SK-N-MC (cell line): ENCODE measurements at regions not wholly inside any gene's neighbourhood (a gene's known extent, or its start where the extent isn't known, plus 50 kb on each side); places are given as distances from the start of the nearest gene placed in this dataset.

ENCODE experiments used
- DNase-seq: peaks from one replicate; pipeline ENCODE4 v3.0.0-alpha.2; 2011; ENCODE audit warnings: low read depth, low spot score
- H3K27ac ChIP-seq: fragments of 200-600 bp; sonication (generic); 2 replicates; pipeline ENCODE4 v1.5.1; 2016; ENCODE audit warnings: mixed run types
- H3K36me3 ChIP-seq: fragments of 200-600 bp; sonication (generic); 2 replicates; pipeline ENCODE4 v1.6.1; 2017; ENCODE audit warnings: antibody characterized with exemption, low read length, mixed read lengths; ENCODE audit not compliant: insufficient read depth
- H3K4me3 ChIP-seq: fragments of 200-600 bp; sonication (generic); 2 replicates; pipeline ENCODE4 v1.5.1; 2016
- H3K9ac ChIP-seq: fragments of 200-600 bp; sonication (generic); 2 replicates; pipeline ENCODE4 v1.8.0; 2017; ENCODE audit warnings: mixed run types, mixed read lengths; ENCODE audit not compliant: insufficient read length
- H3K9me3 ChIP-seq: fragments of 200-600 bp; sonication (generic); 2 replicates; pipeline ENCODE4 v1.6.1; 2017; ENCODE audit warnings: low read depth, mild to moderate bottlenecking, antibody characterized with exemption, low read length, moderate library complexity, mixed read lengths
- EZH2 ChIP-seq: fragments of 200-600 bp; sonication (generic); IDR thresholded peaks from one replicate; pipeline ENCODE4 v1.6.1; 2017; ENCODE audit warnings: antibody characterized with exemption
- FOXP2 ChIP-seq: optimal IDR thresholded peaks from 2 replicates; pipeline ENCODE3; 2011; ENCODE audit warnings: mild to moderate bottlenecking, moderate library complexity; ENCODE audit not compliant: insufficient read depth; ENCODE audit errors: extremely low read length, control extremely low read depth
- POLR2AphosphoS5 ChIP-seq: IDR thresholded peaks from 2 replicates; pipeline ENCODE4 v1.6.1; 2012; ENCODE audit warnings: mild to moderate bottlenecking, low read depth, low read length, borderline replicate concordance

- DNase-seq: no peak
- H3K27ac ChIP-seq: no peak overlapping the region
- H3K36me3 ChIP-seq: no peaks in the 10 kb centered on the region
- TF ChIP-seq EZH2: no peak
- TF ChIP-seq FOXP2: no peak
- TF ChIP-seq POLR2AphosphoS5: no peak
- H3K9me3 ChIP-seq: no peaks in the 10 kb centered on the region
- H3K9ac ChIP-seq: no peak overlapping the region
- no peak overlapping the region for H3K4me3 ChIP-seq
These were observed 55.2 kb upstream of the CAB39 start for GRCh38 chr2:230657462-230657861.

DNA sequence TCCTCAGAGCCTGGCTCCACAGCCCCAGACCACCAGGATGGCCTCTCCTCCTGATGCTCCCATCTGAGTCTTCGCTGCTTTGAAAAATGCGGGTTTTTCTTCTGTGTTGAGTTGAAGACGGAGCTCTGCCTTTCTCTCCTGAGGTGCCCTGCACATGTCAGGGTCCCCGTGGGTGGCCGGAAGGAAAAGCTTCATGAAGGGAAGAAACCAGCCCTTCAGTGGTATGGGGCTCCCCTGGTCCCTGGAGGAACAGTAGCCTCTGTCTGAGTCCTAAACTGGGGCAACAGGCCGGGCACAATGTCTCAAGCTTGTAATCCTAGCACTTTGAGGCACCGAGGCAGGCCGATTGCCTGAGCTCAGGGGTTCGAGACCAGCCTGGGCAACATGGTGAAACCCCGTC, 54.7 kb upstream of the CAB39 start:
- H3K36me3 ChIP-seq: no peaks in the 10 kb centered on the region
- no peak for TF ChIP-seq POLR2AphosphoS5
- TF ChIP-seq EZH2: no peak
- no peak for TF ChIP-seq FOXP2
- H3K27ac ChIP-seq: no peak overlapping the region
- no peak overlapping the region for H3K4me3 ChIP-seq
- H3K9ac ChIP-seq: no peak overlapping the region
- DNase-seq: no peak
- no peaks in the 10 kb centered on the region for H3K9me3 ChIP-seq

- no peak for DNase-seq
- no peak overlapping the region for H3K27ac ChIP-seq
These were observed 54.1 kb upstream of the CAB39 start for GRCh38 chr2:230658577-230658876.

DNA sequence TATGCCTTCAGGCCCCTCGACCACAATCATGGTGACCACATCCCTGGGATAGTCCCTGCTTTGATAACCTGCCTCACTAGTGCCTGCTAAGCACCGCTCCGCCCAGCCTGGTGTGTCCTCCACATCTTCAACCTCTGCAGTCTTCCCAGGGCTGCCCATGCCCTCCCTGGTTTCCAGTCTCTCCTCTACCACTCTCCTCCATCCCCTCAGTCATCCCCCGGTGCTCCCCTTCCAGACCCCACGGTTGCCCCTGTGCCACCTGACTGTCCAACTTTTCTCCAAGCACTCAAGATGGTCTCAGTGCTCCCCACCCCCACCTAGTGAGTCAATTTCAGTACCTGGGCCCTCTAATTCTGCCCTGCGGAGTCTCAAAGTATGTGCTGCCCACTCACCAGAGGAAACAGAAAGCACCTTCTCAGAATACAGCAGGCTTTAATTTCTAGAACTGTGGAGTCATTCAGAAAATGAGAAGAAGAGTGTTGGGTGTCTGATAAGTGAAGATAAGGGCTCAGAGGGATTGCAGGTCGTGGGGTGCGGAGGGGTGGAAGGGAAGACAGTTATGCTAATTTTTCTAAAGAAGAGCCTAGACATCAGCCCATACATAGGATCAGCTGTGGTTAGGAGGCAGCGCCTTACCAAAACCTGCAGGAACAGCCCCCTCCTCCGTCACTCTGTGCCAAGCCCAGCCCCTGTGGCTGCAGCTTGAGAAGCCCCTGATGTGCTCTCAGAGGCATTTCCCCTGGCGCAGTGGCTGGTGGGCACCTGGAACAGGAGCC, 53.6 kb upstream of the CAB39 start:
- TF ChIP-seq EZH2 (no peak), POLR2AphosphoS5 (no peak), FOXP2 (no peak)
- no peak for DNase-seq
- Histone ChIP-seq H3K9me3 (no peaks in the 10 kb centered on the region), H3K36me3 (no peaks in the 10 kb centered on the region), H3K9ac (no peak overlapping the region), H3K4me3 (no peak overlapping the region), H3K27ac (no peak overlapping the region)

More at GRCh38 chr2:230658577-230658876, 54.1 kb upstream of the CAB39 start:
- no peaks in the 10 kb centered on the region for H3K9me3 ChIP-seq
- TF ChIP-seq FOXP2: no peak
- no peak for TF ChIP-seq EZH2
- TF ChIP-seq POLR2AphosphoS5: no peak
- no peak overlapping the region for H3K9ac ChIP-seq
- no peaks in the 10 kb centered on the region for H3K36me3 ChIP-seq
- H3K4me3 ChIP-seq: no peak overlapping the region

- no peaks in the 10 kb centered on the region for H3K36me3 ChIP-seq
- H3K27ac ChIP-seq: no peak overlapping the region
- DNase-seq: no peak
- no peak overlapping the region for H3K9ac ChIP-seq
- H3K4me3 ChIP-seq: no peak overlapping the region
- H3K9me3 ChIP-seq: no peaks in the 10 kb centered on the region
- TF ChIP-seq FOXP2: no peak
- TF ChIP-seq POLR2AphosphoS5: no peak
- no peak for TF ChIP-seq EZH2
These were observed 52.2 kb upstream of the CAB39 start for GRCh38 chr2:230660294-230661060.

GRCh38 chr2:230661072-230661957, 51.3 kb upstream of the CAB39 start:
- TF ChIP-seq EZH2 (no peak), FOXP2 (no peak), POLR2AphosphoS5 (no peak)
- Histone ChIP-seq H3K36me3 (no peaks in the 10 kb centered on the region), H3K9me3 (no peaks in the 10 kb centered on the region), H3K4me3 (no peak overlapping the region), H3K27ac (no peak overlapping the region), H3K9ac (no peak overlapping the region)
- no peak for DNase-seq
